ENCODE measurements at regions not wholly inside any gene's neighbourhood (a gene's known extent, or its start where the extent isn't known, plus 50 kb on each side); places are given as distances from the start of the nearest gene placed in this dataset.
"Not testable (repeated sequence)": the region's sequence is repeated elsewhere in the genome, so short reads cannot be mapped to it uniquely, and the experiment has no call there.

DNA sequence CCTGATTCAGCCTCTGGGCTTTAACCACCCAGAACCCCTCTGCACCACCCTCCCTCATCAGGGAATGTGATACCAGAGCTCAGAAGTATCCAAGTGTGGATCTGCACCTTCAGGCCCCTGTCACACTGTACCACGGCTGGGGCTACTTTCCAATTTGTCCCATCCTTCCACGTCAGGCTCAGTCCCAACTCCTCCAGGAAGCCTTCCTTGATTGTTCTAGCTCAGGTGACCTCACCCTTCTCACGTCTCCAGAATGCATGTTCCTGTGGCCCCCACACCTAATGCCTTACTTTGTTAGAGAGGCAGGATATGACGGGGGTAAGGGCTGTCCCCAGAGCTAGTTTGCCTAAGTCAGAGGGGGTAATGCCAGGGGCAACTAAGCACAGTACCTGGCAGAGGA lies 134.3 kb downstream of the TFCP2L1 start:
- ATAC-seq (no peak), DNase-seq (ENCODE audit: missing footprints) (no peak)
- intact Hi-C loops (cut with DNase I) = no loop called here

DNA sequence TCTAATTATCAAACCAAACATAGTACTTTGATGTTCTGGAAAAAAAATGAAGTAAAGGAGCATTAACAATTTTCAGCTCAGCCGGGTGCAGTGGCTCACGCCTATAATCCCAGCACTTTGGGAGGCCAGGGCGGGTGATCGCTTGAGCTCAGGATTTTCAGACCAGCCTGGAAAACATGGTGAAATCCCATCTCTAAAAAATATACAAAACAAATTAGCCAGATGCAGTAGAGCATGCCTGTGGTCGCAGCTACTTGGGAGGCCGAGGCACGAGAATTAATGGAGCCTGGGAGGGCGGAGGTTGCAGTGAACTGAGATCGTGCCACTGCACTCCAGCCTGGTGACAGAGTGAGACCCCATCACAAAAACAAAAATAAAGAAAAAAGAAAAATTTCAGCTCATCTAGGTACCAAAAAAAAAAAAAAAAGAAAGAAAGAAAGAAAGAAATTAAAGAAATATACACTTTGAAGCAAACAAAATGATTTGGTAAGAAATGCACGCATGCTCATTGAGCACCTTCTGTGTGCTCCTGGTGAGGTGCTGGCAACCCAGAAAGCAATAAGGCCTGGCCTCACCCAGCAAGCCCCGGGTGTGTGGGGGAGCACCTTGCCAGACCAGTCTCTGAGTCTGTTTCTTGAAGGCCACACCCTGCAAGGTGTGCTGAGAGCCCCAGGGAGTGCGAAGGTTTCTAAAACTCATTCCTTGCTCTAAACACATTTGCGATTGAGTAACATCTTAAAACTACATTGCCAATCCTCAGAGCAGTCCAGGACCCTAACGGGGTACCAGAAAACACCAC lies 133.5 kb downstream of the TFCP2L1 start:
- intact Hi-C loops (cut with DNase I) = no loop called here
- ATAC-seq (no peak), DNase-seq (ENCODE audit: missing footprints) (no peak)

DNA sequence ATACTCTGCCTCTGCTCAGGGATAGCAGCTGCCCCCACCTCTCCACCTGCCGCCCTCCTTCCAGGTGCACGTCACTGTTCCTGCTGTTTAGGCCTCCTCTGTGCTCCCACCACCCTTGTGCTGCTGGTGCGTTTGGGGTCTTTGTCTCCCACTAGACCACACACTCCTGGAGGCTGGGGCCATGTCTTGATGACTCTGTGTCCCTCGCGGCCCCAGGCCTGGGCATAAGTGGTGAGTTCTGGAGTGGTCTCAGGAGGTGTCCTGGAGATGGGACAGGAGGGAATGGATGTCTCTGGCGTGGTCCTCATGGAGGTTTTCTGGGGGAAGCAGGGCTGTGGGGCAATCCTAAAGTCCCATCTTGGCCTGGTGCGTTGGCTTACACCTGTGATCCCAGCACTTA lies 132.1 kb downstream of the TFCP2L1 start:
- intact Hi-C loops (cut with DNase I) = no loop called here
- ATAC-seq (no peak), DNase-seq (ENCODE audit: missing footprints) (no peak)

DNA sequence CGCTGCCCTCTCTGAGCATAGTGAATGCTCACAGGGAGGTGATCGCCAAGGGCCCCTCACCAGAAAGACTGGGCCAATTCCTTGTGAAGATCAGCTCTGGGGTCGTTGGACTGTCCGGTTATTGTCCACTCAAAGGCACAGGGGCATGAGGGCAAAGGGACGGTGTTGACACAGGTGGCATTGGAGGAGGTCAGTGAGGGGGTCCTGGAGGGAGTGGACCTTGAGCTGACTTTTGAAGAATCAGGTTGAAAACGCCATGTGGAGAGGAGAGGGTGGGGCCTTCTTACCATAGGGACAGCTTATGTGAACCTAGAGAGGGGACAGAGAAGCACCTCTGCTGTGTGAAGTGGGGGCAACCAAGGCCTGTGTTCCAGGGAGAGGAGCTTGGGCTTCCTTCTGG lies 131.5 kb downstream of the TFCP2L1 start:
- ATAC-seq (no peak), DNase-seq (ENCODE audit: missing footprints) (no peak)
- intact Hi-C loops (cut with DNase I) = no loop called here

DNA sequence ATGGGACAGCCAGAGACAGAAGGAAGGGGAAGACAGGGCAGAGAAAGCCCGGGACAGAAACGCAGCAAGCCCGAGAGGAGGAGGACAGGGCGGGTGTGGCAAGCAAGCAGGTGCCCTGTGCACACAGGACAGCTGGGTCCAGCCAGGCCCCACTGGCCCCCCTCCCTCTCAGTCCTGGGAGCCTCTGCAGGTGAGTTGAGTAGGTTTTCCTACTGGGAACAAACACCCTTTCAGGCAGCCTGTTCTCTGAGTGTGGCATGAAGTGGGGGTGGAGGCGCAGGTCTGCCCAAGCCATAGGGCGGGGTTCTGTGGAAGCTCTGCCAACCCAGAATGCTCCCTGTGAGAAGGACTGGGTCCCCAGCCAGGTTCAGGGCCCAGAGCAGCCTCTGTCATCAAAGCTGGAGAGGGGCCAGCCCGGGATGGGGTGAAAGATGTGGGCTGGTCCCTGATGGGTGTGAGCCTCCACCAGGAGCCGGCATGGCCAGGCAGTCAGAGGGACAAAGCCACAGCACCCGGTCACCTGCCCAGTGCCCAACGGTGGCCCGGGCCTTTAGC lies 129.4 kb downstream of the TFCP2L1 start:
- no peak for DNase-seq (ENCODE audit: missing footprints)
- intact Hi-C loops (cut with DNase I) = no loop called here

DNA sequence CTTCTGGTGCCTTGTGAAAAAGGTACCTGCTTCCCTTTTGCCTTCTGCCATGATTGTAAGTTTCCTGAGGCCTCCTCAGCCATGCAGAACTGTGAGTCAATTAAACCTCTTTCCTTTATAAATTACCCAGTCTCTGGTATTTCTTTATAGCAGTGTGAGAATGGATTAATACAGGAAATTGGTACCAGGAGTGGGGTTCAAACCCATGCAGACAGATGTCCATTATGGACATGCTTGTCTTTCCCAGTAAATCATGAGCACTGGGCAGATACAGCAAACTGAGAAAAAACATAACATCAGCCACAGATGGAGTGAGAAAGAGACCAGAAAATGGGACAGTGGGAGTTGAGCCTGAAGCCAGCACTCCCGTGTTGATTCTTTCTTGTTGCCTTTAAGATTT lies 127.5 kb downstream of the TFCP2L1 start:
- DNase-seq (ENCODE audit: missing footprints); ATAC-seq; intact Hi-C loops (cut with DNase I): not testable (repeated sequence)

More for the DNA sequence above, 129.4 kb downstream of the TFCP2L1 start:
- ATAC-seq = no peak

DNA sequence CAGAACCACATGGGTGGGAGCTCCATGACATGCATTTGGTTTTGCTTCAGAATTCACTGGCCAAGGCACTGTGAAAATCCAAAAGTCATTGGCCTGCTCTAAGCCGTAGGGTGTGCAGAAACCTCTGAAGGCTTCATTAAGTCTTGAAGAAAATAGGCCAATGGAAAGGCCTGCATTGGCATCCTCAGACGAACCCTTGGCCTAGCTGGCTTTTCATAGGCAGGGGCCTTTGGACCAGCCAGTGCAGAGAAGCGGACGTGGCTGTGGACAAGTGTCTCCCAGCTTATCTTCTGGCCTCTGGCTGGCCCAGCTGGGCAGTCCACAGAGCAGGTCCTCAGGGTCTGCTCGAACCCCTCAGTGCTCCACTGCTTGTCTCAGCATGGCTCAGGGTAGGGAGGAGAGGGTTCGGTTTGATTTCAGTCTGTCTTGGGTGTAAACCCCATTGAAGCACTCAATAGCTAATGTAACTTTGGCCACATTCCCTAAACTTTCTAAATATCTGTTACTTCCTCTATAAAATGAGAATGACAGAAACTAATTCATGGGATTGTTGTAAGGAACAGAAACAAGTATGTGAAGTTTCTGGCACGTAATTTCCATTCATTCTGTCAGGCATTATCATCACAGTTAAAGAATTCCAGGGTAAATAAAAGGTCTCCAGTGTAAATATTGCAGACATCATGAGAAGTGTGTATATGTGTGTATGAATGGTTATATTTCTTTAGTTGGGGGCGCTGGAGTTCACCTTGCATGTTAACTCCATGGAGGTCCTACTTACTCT lies 125.5 kb downstream of the TFCP2L1 start:
- no peak for DNase-seq (ENCODE audit: missing footprints)
- no peak for ATAC-seq
- intact Hi-C loops (cut with DNase I) = no loop called here

DNA sequence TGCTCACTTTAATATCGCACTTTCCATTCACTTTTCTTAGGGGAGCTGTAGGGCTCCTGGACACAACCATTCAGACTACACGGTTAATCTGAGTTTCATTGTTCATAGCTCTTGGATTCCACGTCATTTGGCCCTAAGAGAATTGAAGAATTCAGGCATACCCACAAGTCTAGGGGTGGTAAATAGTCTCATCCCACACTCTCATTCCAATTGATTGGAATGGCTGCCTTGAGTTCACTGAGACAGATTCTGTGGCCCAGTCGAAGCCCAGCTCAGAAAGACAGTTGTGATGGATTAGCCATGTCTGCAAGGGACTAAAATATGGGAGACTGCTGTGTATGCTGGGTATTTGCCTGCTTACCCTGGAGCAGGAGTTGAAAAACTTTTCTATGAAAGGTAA lies 124.6 kb downstream of the TFCP2L1 start:
- no peak for ATAC-seq
- intact Hi-C loops (cut with DNase I) = no loop called here
- DNase-seq (ENCODE audit: missing footprints) = no peak

DNA sequence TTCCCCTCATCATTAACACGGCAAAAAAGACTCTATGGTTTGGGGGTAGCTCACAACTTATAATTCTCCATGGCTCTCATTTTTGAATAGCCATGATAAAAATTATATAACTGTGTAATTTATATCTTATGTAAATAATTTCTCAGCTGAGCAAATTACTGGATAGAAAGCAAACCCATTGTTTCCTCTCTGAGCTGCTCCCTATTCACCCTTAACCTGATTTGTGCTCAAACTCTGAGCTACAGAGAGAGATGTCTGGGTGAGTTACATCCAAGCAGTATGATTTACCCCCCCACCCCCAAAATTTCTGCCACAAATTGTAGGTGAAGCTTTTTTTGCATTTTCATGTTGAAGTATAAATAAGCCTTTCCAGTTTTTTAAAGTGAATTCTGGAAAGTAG lies 123.7 kb downstream of the TFCP2L1 start:
- ATAC-seq (no peak), DNase-seq (ENCODE audit: missing footprints) (no peak)
- intact Hi-C loops (cut with DNase I) = no loop called here

DNA sequence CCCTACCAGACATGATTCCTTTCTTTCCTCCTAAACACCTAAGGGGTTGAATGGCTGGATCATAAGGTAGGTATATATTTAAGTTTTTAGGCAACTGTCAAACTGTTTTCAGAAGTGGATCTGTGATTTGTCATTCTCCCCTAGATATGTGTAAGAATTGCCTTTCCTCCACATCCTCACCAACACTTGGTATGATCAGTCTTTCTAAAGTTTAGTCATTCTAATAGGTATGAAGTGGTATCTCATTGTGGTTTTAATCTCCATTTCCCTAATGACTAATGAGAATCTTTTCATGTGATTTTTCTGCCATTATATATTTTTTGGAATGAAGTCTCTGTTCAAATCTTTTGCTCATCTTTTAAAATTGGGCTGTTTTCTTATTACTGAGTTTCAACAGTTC lies 122.1 kb downstream of the TFCP2L1 start:
- no peak for DNase-seq (ENCODE audit: missing footprints)
- intact Hi-C loops (cut with DNase I) = no loop called here
- ATAC-seq = no peak

DNA sequence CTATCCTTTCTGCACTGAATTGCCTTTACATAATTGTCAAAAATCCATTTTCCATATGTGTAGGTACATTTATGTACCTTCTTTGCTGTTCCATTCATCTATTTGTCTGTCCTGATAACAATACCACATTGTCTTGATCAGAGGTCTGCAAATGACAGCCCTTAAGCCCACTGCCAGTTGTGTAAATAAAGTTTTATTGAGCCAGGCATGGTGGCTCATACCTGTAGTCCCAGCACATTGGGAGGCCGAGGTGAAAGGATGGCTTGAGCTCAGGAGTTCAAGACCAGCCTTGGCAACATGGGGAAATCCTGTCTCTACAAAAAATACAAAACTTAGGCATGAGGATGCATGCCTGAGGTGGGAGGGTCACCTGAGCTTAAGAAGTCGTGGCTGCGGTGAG lies 121.0 kb downstream of the TFCP2L1 start:
- ATAC-seq (no peak), DNase-seq (ENCODE audit: missing footprints) (no peak)
- intact Hi-C loops (cut with DNase I) = no loop called here

DNA sequence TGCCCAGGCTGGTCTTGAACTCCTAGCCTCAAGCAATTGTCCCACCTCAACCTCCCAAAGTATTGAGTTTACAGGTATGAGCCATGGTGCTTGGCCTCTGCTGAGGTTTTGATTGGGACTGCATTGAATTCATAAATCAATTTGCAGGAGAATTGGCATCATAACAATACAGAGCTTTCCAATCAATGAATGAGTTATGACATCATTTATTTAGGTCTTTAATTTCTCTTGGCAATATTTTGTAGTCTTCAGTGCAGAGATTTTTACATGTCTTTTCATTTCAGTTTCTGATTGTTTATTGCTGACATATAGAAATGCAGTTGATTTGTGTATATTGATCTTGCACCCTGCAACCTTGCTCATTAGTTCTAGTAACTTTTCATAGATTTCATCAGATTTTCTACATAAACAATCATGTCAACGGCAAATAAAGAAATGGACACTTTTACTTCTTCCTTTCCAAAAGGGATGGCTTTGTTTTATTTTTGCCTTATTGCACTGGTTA lies 119.9 kb downstream of the TFCP2L1 start:
- ATAC-seq (no peak), DNase-seq (ENCODE audit: missing footprints) (no peak)
- intact Hi-C loops (cut with DNase I) = no loop called here
